GM23338 (cell line): ENCODE measurements at regions not wholly inside any gene's neighbourhood (a gene's known extent, or its start where the extent isn't known, plus 50 kb on each side); places are given as distances from the start of the nearest gene placed in this dataset.

Experiments
- EZH2 ChIP-seq: fragments of 200-600 bp; sonication (generic); IDR thresholded peaks from one replicate; pipeline ENCODE4 v1.8.0; 2017; ENCODE audit warnings: antibody characterized with exemption, mild to moderate bottlenecking, low read depth; ENCODE audit not compliant: unreplicated experiment
- EZH2phosphoT487 ChIP-seq: fragments of 200-600 bp; sonication (generic); IDR thresholded peaks from one replicate; pipeline ENCODE4 v1.8.1; 2018; ENCODE audit warnings: antibody characterized with exemption; ENCODE audit not compliant: unreplicated experiment
- JUNB ChIP-seq: IDR thresholded peaks from one replicate; pipeline ENCODE4 v1.6.1; 2016; ENCODE audit warnings: antibody characterized with exemption; ENCODE audit not compliant: unreplicated experiment
- POLR2AphosphoS5 ChIP-seq: IDR thresholded peaks from 2 replicates; pipeline ENCODE4 v1.6.1; 2016; ENCODE audit warnings: antibody characterized with exemption, low read depth
- STAT1 ChIP-seq: IDR thresholded peaks from one replicate; pipeline ENCODE4 v1.6.1; 2016; ENCODE audit warnings: antibody characterized with exemption; ENCODE audit not compliant: unreplicated experiment
- TF ChIP-seq, protein P1 (sequence below), 2 experiments: fragments of 200-600 bp in 1 of 2; sonication (generic) in 1 of 2; conservative IDR thresholded peaks; 2 replicates each; pipeline versions ENCODE4 v1.5.1 to v1.6.1; 2016 to 2017; ENCODE audit warnings: antibody characterized with exemption in 2 of 2, low read depth in 2 of 2, mild to moderate bottlenecking in 2 of 2, moderate library complexity in 1 of 2
- TF ChIP-seq, protein P2 (sequence below): IDR thresholded peaks from one replicate; pipeline ENCODE4 v1.6.1; 2018; ENCODE audit warnings: antibody characterized with exemption; ENCODE audit not compliant: unreplicated experiment
- TF ChIP-seq, protein P3 (sequence below): fragments of 250-450 bp; sonication (Bioruptor Pico); IDR thresholded peaks from 2 replicates; pipeline ENCODE4 v1.5.0; 2020; ENCODE audit warnings: mild to moderate bottlenecking, moderate library complexity

DNA sequence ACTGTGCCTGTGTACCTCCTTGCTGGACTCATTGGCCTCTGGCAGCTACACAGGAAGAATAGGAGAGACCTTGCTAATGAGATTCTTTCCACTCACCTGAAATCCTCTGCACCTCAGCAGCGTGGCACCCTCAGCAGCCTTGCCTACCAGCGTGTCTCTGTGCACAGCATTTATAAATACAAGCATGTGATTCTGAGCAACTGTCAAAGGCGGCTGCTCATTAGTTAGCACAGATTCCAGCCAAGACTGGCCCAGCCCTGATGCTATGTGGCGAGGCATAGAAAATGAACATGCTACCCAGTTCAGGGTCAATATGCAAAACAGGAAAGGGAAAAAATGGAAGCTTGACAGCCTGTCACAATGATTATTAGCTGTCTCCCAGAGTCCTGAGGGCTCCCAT is 298.0 kb downstream of the C4orf33 start:
- TF ChIP-seq, protein P1, sequence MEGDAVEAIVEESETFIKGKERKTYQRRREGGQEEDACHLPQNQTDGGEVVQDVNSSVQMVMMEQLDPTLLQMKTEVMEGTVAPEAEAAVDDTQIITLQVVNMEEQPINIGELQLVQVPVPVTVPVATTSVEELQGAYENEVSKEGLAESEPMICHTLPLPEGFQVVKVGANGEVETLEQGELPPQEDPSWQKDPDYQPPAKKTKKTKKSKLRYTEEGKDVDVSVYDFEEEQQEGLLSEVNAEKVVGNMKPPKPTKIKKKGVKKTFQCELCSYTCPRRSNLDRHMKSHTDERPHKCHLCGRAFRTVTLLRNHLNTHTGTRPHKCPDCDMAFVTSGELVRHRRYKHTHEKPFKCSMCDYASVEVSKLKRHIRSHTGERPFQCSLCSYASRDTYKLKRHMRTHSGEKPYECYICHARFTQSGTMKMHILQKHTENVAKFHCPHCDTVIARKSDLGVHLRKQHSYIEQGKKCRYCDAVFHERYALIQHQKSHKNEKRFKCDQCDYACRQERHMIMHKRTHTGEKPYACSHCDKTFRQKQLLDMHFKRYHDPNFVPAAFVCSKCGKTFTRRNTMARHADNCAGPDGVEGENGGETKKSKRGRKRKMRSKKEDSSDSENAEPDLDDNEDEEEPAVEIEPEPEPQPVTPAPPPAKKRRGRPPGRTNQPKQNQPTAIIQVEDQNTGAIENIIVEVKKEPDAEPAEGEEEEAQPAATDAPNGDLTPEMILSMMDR (conservative IDR thresholded peaks at IDR 0.05; ENCODE audit: low read depth in 2 of 2): no peak
- TF ChIP-seq, protein P2, sequence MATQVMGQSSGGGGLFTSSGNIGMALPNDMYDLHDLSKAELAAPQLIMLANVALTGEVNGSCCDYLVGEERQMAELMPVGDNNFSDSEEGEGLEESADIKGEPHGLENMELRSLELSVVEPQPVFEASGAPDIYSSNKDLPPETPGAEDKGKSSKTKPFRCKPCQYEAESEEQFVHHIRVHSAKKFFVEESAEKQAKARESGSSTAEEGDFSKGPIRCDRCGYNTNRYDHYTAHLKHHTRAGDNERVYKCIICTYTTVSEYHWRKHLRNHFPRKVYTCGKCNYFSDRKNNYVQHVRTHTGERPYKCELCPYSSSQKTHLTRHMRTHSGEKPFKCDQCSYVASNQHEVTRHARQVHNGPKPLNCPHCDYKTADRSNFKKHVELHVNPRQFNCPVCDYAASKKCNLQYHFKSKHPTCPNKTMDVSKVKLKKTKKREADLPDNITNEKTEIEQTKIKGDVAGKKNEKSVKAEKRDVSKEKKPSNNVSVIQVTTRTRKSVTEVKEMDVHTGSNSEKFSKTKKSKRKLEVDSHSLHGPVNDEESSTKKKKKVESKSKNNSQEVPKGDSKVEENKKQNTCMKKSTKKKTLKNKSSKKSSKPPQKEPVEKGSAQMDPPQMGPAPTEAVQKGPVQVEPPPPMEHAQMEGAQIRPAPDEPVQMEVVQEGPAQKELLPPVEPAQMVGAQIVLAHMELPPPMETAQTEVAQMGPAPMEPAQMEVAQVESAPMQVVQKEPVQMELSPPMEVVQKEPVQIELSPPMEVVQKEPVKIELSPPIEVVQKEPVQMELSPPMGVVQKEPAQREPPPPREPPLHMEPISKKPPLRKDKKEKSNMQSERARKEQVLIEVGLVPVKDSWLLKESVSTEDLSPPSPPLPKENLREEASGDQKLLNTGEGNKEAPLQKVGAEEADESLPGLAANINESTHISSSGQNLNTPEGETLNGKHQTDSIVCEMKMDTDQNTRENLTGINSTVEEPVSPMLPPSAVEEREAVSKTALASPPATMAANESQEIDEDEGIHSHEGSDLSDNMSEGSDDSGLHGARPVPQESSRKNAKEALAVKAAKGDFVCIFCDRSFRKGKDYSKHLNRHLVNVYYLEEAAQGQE: no peak
- TF ChIP-seq POLR2AphosphoS5 (no peak), EZH2phosphoT487 (no peak), EZH2 (no peak), STAT1 (no peak), JUNB (no peak)
- TF ChIP-seq, protein P3, sequence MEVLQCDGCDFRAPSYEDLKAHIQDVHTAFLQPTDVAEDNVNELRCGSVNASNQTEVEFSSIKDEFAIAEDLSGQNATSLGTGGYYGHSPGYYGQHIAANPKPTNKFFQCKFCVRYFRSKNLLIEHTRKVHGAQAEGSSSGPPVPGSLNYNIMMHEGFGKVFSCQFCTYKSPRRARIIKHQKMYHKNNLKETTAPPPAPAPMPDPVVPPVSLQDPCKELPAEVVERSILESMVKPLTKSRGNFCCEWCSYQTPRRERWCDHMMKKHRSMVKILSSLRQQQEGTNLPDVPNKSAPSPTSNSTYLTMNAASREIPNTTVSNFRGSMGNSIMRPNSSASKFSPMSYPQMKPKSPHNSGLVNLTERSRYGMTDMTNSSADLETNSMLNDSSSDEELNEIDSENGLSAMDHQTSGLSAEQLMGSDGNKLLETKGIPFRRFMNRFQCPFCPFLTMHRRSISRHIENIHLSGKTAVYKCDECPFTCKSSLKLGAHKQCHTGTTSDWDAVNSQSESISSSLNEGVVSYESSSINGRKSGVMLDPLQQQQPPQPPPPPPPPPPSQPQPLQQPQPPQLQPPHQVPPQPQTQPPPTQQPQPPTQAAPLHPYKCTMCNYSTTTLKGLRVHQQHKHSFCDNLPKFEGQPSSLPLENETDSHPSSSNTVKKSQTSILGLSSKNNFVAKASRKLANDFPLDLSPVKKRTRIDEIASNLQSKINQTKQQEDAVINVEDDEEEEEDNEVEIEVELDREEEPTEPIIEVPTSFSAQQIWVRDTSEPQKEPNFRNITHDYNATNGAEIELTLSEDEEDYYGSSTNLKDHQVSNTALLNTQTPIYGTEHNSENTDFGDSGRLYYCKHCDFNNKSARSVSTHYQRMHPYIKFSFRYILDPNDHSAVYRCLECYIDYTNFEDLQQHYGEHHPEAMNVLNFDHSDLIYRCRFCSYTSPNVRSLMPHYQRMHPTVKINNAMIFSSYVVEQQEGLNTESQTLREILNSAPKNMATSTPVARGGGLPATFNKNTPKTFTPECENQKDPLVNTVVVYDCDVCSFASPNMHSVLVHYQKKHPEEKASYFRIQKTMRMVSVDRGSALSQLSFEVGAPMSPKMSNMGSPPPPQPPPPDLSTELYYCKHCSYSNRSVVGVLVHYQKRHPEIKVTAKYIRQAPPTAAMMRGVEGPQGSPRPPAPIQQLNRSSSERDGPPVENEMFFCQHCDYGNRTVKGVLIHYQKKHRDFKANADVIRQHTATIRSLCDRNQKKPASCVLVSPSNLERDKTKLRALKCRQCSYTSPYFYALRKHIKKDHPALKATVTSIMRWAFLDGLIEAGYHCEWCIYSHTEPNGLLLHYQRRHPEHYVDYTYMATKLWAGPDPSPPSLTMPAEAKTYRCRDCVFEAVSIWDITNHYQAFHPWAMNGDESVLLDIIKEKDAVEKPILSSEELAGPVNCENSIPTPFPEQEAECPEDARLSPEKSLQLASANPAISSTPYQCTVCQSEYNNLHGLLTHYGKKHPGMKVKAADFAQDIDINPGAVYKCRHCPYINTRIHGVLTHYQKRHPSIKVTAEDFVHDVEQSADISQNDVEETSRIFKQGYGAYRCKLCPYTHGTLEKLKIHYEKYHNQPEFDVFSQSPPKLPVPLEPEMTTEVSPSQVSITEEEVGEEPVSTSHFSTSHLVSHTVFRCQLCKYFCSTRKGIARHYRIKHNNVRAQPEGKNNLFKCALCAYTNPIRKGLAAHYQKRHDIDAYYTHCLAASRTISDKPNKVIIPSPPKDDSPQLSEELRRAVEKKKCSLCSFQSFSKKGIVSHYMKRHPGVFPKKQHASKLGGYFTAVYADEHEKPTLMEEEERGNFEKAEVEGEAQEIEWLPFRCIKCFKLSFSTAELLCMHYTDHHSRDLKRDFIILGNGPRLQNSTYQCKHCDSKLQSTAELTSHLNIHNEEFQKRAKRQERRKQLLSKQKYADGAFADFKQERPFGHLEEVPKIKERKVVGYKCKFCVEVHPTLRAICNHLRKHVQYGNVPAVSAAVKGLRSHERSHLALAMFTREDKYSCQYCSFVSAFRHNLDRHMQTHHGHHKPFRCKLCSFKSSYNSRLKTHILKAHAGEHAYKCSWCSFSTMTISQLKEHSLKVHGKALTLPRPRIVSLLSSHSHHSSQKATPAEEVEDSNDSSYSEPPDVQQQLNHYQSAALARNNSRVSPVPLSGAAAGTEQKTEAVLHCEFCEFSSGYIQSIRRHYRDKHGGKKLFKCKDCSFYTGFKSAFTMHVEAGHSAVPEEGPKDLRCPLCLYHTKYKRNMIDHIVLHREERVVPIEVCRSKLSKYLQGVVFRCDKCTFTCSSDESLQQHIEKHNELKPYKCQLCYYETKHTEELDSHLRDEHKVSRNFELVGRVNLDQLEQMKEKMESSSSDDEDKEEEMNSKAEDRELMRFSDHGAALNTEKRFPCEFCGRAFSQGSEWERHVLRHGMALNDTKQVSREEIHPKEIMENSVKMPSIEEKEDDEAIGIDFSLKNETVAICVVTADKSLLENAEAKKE (CRISPR knock-in tag): no peak
